HFF-Myc (cell line): ENCODE measurements at regions not wholly inside any gene's neighbourhood (a gene's known extent, or its start where the extent isn't known, plus 50 kb on each side); places are given as distances from the start of the nearest gene placed in this dataset.
"Not testable (repeated sequence)": the region's sequence is repeated elsewhere in the genome, so short reads cannot be mapped to it uniquely, and the experiment has no call there.

Source experiments
- DNase-seq: peaks from one replicate; pipeline ENCODE4 v3.0.0-alpha.2; 2011; ENCODE audit warnings: low read depth; ENCODE audit errors: extremely low read depth
- H3K4me3 ChIP-seq: replicated peaks from 2 replicates; pipeline ENCODE4 v1.5.1; 2011; ENCODE audit warnings: low read depth, mild to moderate bottlenecking, control low read depth, low read length
- TF ChIP-seq, protein P1 (sequence below): IDR thresholded peaks from 2 replicates; pipeline ENCODE4 v1.5.1; 2012; ENCODE audit warnings: mild to moderate bottlenecking, low read depth, low read length, control low read depth; ENCODE audit errors: missing control alignments

- TF ChIP-seq, protein P1, sequence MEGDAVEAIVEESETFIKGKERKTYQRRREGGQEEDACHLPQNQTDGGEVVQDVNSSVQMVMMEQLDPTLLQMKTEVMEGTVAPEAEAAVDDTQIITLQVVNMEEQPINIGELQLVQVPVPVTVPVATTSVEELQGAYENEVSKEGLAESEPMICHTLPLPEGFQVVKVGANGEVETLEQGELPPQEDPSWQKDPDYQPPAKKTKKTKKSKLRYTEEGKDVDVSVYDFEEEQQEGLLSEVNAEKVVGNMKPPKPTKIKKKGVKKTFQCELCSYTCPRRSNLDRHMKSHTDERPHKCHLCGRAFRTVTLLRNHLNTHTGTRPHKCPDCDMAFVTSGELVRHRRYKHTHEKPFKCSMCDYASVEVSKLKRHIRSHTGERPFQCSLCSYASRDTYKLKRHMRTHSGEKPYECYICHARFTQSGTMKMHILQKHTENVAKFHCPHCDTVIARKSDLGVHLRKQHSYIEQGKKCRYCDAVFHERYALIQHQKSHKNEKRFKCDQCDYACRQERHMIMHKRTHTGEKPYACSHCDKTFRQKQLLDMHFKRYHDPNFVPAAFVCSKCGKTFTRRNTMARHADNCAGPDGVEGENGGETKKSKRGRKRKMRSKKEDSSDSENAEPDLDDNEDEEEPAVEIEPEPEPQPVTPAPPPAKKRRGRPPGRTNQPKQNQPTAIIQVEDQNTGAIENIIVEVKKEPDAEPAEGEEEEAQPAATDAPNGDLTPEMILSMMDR, result no peak
- no peak overlapping the region for H3K4me3 ChIP-seq
- DNase-seq, result no peak
Observed at GRCh38 chr6:74731204-74731603, 474.6 kb downstream of the COL12A1 start.

GRCh38 chr6:74720923-74721322 lies 484.9 kb downstream of the COL12A1 start:
- no peak overlapping the region for H3K4me3 ChIP-seq
- DNase-seq, result no peak
- TF ChIP-seq, protein P1, result no peak

DNA sequence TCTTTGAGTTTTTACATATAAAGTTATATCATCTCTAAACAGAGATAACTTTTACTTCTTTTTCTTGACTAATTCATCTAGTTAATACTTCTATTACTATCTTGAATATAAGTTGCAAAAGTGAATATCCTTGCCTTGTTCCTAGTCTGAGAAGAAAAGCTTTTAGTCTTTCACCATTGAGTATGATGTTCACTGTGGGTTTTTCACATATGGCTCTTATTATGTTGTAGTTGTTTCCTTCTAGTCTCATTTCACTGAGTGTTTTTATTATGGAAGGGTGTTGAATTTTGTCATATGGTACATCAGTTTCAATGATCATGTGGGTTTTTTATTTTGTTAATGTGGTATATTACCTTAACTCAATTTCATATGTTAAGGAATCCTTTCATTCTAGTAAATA lies 488.3 kb downstream of the COL12A1 start:
- H3K4me3 ChIP-seq, result no peak overlapping the region
- TF ChIP-seq, protein P1, result no peak
- DNase-seq, result no peak

DNA sequence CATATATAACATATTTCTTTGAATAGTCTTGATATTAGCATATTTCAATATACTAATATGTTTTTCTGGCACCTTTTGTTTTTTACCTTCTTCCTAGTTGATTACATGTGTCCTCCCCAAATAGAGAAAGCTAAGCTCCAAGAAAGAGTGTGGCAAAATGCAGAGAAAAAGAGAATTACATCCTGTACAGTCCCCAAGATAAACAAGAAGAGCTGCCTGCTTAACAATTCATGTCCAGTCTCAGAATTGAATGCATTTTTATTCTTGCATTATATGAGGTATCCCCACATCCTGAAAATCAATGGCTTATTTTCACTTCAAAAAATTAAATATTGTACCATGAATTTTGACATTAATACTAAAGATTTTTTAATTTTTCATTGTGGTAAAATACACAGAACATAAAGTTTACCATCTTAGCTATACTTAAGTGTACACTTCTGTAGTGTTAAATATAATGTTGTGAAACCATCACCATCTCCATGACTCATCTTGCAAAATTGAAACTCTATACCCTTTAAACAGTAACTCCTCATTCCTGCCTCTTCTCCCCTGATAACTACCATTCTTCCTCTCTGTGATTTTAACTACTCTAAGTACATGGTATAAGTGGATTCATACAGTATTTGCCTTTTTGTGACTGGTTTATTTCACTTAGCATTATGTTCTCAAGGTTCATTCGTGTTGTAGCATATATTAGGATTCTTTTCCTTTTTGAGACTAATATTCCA lies 490.3 kb downstream of the COL12A1 start:
- no peak overlapping the region for H3K4me3 ChIP-seq
- DNase-seq, result no peak
- TF ChIP-seq, protein P1, result no peak

DNA sequence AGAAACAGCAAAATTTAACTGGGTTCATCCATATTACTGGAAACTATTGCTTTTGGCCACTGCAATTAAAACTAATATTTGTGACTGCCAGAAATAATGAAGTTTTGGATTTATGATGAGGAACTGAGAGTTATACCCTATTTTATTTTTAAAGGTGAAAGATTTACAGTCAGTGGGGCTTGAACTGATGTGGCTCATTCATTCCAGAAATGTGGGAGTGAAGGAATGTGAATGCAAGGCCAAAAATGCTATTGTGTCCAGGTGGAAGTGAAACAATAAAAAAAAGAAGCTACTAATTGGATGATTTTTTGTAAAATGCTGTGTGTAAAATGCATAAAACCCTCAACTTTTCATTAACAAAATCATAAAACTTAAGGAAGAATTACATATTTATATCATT lies 491.9 kb downstream of the COL12A1 start:
- no peak overlapping the region for H3K4me3 ChIP-seq
- TF ChIP-seq, protein P1, result no peak
- DNase-seq, result no peak

- H3K4me3 ChIP-seq, result no peak overlapping the region
- TF ChIP-seq, protein P1, result no peak
- DNase-seq, result no peak
Observed at GRCh38 chr6:74705451-74705850, 500.4 kb downstream of the COL12A1 start.

DNA sequence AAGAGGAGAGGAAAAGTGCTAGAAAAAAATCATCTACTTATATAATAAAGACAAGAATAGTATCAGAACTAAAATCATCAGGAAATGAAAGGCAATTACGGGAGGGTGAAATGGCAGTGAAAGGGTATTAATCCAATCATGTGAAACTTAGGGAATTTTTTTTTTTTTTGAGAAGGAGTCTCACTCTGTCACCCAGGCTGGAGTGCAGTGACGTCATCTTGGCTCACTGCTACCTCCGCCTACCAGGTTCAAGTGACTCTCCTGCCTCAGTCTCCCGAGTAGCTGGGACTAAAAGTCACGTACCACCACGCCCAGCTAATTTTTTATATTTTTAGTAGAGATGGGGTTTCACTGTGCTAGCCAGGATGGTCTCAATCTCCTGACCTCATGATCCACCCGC lies 501.3 kb downstream of the COL12A1 start:
- not testable (repeated sequence) for DNase-seq, H3K4me3 ChIP-seq
